Thyroid gland (tissue), 4 donors: ENCODE measurements at regions not wholly inside any gene's neighbourhood (a gene's known extent, or its start where the extent isn't known, plus 50 kb on each side); places are given as distances from the start of the nearest gene placed in this dataset.

ENCODE experiments used
- CTCF ChIP-seq, 6 experiments: fragments of 200-600 bp in 3 of 6; fragments of 450-650 bp in 3 of 6; sonication (generic) in 3 of 6; IDR thresholded peaks; one replicate each; pipeline ENCODE4 v1.5.1; 2016 to 2019; ENCODE audit warnings: antibody characterized with exemption in 6 of 6, mild to moderate bottlenecking in 2 of 6, inconsistent platforms in 1 of 6, moderate library complexity in 1 of 6
- POLR2A ChIP-seq, 2 donors: fragments of 450-650 bp; IDR thresholded peaks; one replicate each; pipeline ENCODE4 v1.6.1; 2017; ENCODE audit warnings: antibody characterized with exemption in 2 of 2, mild to moderate bottlenecking in 2 of 2, moderate library complexity in 1 of 2

DNA sequence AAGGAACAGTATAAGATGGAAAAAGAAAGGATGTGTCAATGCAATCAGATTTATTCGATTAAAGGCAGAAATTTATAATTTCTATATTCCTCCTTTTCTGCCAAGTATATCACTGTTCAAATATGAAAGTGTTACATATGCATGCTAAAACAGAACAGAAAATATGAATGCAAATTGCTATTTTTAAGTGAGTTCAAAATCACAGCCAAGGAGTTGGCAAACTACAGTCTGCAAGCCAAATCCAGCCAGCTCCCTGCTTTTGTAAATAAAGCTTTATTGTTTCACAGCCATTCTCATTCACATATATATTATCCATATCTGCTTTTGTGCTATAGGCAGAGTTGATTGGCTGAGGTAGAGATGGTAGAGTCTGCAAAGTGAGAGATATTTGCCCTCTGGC is 747.2 kb downstream of the ANKRD7 start:
- TF ChIP-seq POLR2A (IDR thresholded peaks at IDR 0.05) (no peak), CTCF (IDR thresholded peaks at IDR 0.05) (no peak)
